ENCODE measurements at regions not wholly inside any gene's neighbourhood (a gene's known extent, or its start where the extent isn't known, plus 50 kb on each side); places are given as distances from the start of the nearest gene placed in this dataset.
A peak's percentile ranks its signal among the peaks of the same experiment; 100 is the strongest.

DNA sequence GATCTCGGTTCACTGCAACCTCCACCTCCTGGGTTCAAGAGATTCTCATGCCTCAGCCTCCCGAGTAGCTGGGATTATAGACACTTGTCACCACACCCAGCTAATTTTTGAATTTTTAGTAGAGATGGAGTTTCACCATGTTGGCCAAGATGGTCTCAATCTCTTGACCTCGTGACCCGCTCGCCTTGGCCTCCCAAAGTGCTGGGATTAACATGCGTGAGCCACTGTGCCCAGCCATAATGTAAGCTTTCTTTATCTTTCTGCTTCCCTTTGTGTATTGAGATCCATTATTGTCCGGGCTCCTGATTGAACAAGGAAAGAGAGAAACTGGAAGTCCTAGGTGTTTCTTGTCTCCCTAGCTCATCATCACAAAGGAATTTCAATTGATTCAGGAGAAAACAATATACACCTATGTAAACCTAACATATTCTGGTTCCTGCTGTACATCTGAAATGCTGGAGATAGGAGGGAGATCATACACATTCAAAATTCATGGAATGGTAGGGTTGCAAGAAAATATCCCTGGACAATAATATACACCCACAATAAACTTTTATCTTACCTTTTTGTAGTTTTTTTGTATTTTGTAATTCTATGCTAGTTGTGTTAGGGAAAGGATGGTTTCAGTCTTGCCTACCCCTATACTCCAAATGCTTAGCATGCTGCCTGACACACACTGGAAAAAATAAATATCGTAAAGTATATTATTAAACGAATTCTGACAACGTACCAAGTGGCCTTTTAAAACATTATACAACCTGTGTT, 194.4 kb upstream of the HS3ST1 start:
- Histone ChIP-seq H3K4me1 (peaks cover 0 to 42% (median 6%) of the 10 kb centered on the region in 9 donors), H3K27me3 (no peaks in the 10 kb centered on the region), H3K9me3 (no peaks in the 10 kb centered on the region), H3K27ac (peak overlapping the region in 1 of 10 donors; percentile 80), H3K4me3 (no peak overlapping the region), H3K36me3 (no peaks in the 10 kb centered on the region)
- WGBS, 2 donors: 93% methylated on average over 10 of the region's 10 CpGs
- ATAC-seq: no peak
- TF ChIP-seq, protein P1, sequence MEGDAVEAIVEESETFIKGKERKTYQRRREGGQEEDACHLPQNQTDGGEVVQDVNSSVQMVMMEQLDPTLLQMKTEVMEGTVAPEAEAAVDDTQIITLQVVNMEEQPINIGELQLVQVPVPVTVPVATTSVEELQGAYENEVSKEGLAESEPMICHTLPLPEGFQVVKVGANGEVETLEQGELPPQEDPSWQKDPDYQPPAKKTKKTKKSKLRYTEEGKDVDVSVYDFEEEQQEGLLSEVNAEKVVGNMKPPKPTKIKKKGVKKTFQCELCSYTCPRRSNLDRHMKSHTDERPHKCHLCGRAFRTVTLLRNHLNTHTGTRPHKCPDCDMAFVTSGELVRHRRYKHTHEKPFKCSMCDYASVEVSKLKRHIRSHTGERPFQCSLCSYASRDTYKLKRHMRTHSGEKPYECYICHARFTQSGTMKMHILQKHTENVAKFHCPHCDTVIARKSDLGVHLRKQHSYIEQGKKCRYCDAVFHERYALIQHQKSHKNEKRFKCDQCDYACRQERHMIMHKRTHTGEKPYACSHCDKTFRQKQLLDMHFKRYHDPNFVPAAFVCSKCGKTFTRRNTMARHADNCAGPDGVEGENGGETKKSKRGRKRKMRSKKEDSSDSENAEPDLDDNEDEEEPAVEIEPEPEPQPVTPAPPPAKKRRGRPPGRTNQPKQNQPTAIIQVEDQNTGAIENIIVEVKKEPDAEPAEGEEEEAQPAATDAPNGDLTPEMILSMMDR (IDR thresholded peaks at IDR 0.05): no peak
- intact Hi-C loops (cut with DNase I): loop anchor here in 7 of 10 donors (5.0 to 10.0 kb wide), 4 partner anchors 92 to 198 kb away; partner anchors contain the start of gene HS3ST1 (in 6 of the 7)
- no peak for DNase-seq

DNA sequence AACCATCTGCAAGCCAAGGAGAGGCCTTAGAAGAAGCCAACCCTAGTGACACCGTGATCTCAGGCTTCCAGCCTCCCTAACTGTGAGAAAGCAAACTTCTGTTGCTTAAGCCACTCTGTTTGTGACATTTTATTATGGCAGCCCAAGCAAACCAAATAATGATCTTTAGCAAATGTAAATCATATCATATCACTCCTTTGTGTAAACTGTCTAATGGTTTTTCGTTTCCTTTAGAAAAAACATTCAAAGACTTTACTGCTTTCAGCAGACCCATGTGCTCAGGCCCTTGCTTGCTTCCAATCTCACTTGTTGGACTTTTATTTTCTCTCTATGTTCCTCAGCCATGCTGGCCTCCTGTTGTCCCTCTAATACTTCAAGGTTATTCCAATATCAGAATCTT, 192.2 kb upstream of the HS3ST1 start:
- no peak for DNase-seq
- TF ChIP-seq, protein P1 (IDR thresholded peaks at IDR 0.05): no peak
- no peak for ATAC-seq
- Histone ChIP-seq H3K4me1 (peaks cover 0 to 39% (median 6%) of the 10 kb centered on the region in 9 donors), H3K27me3 (no peaks in the 10 kb centered on the region), H3K27ac (no peak overlapping the region), H3K36me3 (no peaks in the 10 kb centered on the region), H3K9me3 (no peaks in the 10 kb centered on the region), H3K4me3 (no peak overlapping the region)
- intact Hi-C loops (cut with DNase I): loop anchor here in 7 of 10 donors (5.0 to 10.0 kb wide), 4 partner anchors 94 to 196 kb away; partner anchors contain the start of gene HS3ST1 (in 6 of the 7)
- WGBS, 2 donors: 86 to 88% methylated on average over 2 of the region's 2 CpGs

DNA sequence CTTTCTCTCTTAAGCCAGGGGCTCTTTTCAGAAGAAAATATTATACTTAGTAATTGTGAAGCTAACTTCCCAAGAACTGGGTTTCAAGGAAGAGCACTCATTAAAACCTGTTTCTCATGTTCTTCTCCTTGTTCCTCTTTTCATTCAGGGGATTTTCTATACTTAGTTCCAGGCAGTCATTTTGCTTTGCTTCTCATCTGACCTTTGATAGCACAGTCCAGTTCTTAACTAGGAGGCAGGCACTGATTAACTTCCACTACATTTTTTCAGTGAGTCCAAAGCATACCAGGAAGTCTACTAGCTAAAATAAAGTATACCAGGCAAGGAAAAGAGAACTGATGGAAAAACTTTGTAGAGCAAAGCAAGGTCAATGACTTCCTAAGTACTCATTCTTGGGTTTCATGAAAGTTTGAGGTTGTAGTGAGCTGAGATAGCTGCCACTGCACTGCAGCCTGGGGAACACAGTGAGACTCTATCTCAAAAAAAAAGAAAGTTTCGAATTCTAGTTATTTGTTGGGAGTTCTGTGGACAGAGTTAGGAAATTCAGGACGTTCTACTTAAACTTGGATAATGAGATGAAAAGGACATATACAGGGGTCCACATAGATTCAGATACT, 190.1 kb upstream of the HS3ST1 start:
- intact Hi-C loops (cut with DNase I): loop anchor here in 1 of 10 donors (10.0 kb wide), 1 partner anchor 114 kb away; no protein-coding TSS in a partner anchor
- no peaks in the 10 kb centered on the region for H3K36me3 ChIP-seq
- no peaks in the 10 kb centered on the region for H3K9me3 ChIP-seq
- H3K27me3 ChIP-seq: no peaks in the 10 kb centered on the region
- no peak overlapping the region for H3K4me3 ChIP-seq
- ATAC-seq (peak in 6 of 8 donors; percentile 46 to 86 (median 53)), DNase-seq (no peak)
- TF ChIP-seq, protein P1 (IDR thresholded peaks at IDR 0.05): no peak
- 44 to 58% methylated on average over 2 of the region's 2 CpGs for WGBS, 2 donors
- peaks cover 0 to 21% (median 0%) of the 10 kb centered on the region in 9 donors for H3K4me1 ChIP-seq
- H3K27ac ChIP-seq: peak overlapping the region in 4 of 10 donors; percentile 3 to 55 (median 12)

DNA sequence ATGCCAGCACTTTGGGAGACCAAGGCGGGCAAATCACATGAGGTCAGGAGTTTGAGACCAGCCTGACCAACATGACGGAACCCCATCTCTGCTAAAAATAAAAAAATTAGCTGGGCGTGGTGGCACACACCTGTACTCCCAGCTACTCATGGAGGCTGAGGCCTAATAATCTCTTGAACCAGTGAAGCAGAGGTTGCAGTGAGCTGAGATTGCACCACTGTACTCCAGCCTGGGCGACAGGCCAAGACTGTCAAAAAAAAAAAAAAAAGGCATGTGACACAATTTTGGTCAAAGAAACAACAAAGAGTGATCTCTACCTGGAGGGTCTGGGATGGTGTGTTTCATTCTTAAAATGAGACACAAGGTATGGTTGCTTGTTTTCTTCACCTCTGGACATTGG, 188.2 kb upstream of the HS3ST1 start:
- Histone ChIP-seq H3K4me1 (peaks cover 0 to 9% (median 0%) of the 10 kb centered on the region in 9 donors), H3K36me3 (no peaks in the 10 kb centered on the region), H3K9me3 (no peaks in the 10 kb centered on the region), H3K27me3 (no peaks in the 10 kb centered on the region), H3K4me3 (no peak overlapping the region), H3K27ac (no peak overlapping the region)
- 86 to 89% methylated on average over 4 of the region's 4 CpGs for WGBS, 2 donors
- no peak for ATAC-seq
- intact Hi-C loops (cut with DNase I): loop anchor here in 1 of 10 donors (10.0 kb wide), 1 partner anchor 112 kb away; no protein-coding TSS in a partner anchor
- DNase-seq: no peak
- TF ChIP-seq, protein P1 (IDR thresholded peaks at IDR 0.05): no peak
